KMS-11 (cell line): ENCODE measurements at regions not wholly inside any gene's neighbourhood (a gene's known extent, or its start where the extent isn't known, plus 50 kb on each side); places are given as distances from the start of the nearest gene placed in this dataset.

Experiments used
- H2AFZ ChIP-seq: fragments of 200-600 bp; sonication (generic); 2 replicates; pipeline ENCODE4 v1.6.1; 2016; ENCODE audit warnings: antibody characterized with exemption, mixed run types, low read depth
- H3K27ac ChIP-seq: fragments of 200-600 bp; sonication (generic); 2 replicates; pipeline ENCODE4 v1.6.1; 2016; ENCODE audit warnings: mild to moderate bottlenecking, mixed run types
- H3K27me3 ChIP-seq: fragments of 200-600 bp; sonication (generic); 2 replicates; pipeline ENCODE4 v1.6.1; 2017; ENCODE audit warnings: mild to moderate bottlenecking, low read depth, mixed run types, moderate library complexity; ENCODE audit not compliant: insufficient read depth
- H3K36me3 ChIP-seq: fragments of 200-600 bp; sonication (generic); 2 replicates; pipeline ENCODE4 v1.6.1; 2017; ENCODE audit warnings: mild to moderate bottlenecking, mixed run types; ENCODE audit not compliant: insufficient read depth
- H3K4me1 ChIP-seq: fragments of 200-600 bp; sonication (generic); 2 replicates; pipeline ENCODE4 v1.6.1; 2016; ENCODE audit warnings: mild to moderate bottlenecking, low read depth, mixed run types; ENCODE audit not compliant: poor library complexity, severe bottlenecking
- H3K4me2 ChIP-seq: fragments of 200-600 bp; sonication (generic); 2 replicates; pipeline ENCODE4 v1.7.0; 2016; ENCODE audit warnings: mild to moderate bottlenecking, mixed run types
- H3K4me3 ChIP-seq: fragments of 200-600 bp; sonication (generic); IDR thresholded peaks from 2 replicates; pipeline ENCODE4 v1.6.1; 2017; ENCODE audit warnings: low read depth, low read length, mixed read lengths; ENCODE audit not compliant: insufficient read depth
- H3K79me2 ChIP-seq: fragments of 200-600 bp; sonication (generic); 2 replicates; pipeline ENCODE4 v1.6.1; 2016; ENCODE audit warnings: low read depth, mixed run types; ENCODE audit not compliant: insufficient read depth
- H3K9ac ChIP-seq: fragments of 200-600 bp; sonication (generic); 2 replicates; pipeline ENCODE4 v1.6.1; 2016; ENCODE audit warnings: mild to moderate bottlenecking, mixed run types
- H4K20me1 ChIP-seq: fragments of 200-600 bp; sonication (generic); 2 replicates; pipeline ENCODE4 v1.6.1; 2016; ENCODE audit warnings: mild to moderate bottlenecking, mixed run types; ENCODE audit not compliant: insufficient read depth
- CTCF ChIP-seq: fragments of 200-600 bp; sonication (generic); conservative IDR thresholded peaks from 2 replicates; pipeline ENCODE4 v1.6.1; 2017; ENCODE audit warnings: low read depth, mild to moderate bottlenecking, antibody characterized with exemption, low read length, moderate library complexity, mixed read lengths

GRCh38 chr12:25365340-25365730 lies 114.6 kb upstream of the KRAS start:
- Histone ChIP-seq H3K4me3 (no peak overlapping the region), H3K4me2 (peak overlapping the region; percentile 94), H3K27me3 (no peaks in the 10 kb centered on the region), H3K4me1 (peaks cover 36% of the 10 kb centered on the region), H3K36me3 (no peaks in the 10 kb centered on the region), H2AFZ (peak overlapping the region; percentile 3; the same call in 1 of the 2 replicates), H3K27ac (peak overlapping the region; percentile 95), H4K20me1 (no peaks in the 10 kb centered on the region), H3K79me2 (no peaks in the 10 kb centered on the region), H3K9ac (peak overlapping the region; percentile 72; the same call in 1 of the 2 replicates)
- TF ChIP-seq CTCF, result no peak

DNA sequence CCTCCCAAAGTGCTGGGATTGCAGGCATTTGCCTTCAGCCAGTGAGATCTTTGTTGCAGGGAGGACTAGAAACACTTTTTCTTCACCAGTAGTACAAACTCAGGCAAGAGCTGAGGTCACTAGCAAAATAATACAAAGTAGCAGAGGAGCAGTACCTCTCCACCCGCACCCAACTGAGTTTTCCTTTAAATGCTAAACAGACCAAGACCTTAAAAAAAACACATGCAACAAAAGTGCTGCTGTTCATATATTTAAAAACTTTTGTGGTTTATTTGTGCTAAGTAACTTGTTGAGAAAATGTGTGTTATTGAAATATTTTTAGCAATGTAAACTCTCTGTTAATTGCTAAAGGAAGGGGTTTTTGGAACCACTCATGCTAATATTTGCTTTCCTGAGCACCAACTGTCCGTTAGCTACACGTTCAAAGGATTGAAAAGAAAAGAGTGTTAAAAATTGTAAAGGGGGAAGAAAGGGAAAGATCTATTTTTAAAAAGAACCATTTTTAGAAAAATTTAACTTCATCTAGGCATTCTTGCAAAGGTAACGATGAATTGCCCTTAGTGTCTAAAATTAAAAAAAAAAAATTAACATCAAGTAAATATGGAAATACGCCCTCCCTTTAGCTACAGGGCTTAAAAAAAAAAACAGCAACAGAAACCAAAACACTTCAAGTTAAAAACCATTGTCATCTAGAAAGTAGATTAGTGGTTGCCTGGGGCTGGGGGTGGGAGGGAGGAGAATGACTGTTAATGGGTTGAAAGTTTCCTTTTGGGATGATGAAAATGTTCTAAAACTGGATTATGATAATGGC lies 114.0 kb upstream of the KRAS start:
- Histone ChIP-seq H3K36me3 (no peaks in the 10 kb centered on the region), H3K4me3 (no peak overlapping the region), H4K20me1 (no peaks in the 10 kb centered on the region), H3K4me1 (peaks cover 36% of the 10 kb centered on the region), H2AFZ (peak overlapping the region; percentile 27), H3K4me2 (peak overlapping the region; percentile 94), H3K27ac (peak overlapping the region; percentile 95), H3K27me3 (no peaks in the 10 kb centered on the region), H3K9ac (peak overlapping the region; percentile 72), H3K79me2 (no peaks in the 10 kb centered on the region)
- TF ChIP-seq CTCF, result no peak

DNA sequence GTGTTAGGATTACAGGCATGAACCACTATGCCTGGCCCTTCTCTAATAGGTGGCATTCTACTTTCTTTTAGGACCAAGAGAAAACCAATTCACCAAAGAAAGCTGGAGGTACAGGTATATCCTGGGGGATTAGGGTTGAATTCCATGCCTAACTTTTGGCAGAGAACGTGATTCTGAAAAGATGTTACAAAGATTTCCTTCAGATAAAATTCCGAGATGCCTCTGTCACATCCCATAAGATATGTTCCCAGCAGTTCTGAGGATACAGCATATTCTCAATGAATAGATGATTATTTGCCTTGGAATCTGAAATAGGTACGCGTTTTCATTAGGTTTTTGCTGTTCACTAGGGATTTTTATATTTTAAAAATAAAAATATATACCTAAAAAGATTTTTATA lies 111.9 kb upstream of the KRAS start:
- no peak for TF ChIP-seq CTCF

GRCh38 chr12:25361511-25361910 lies 110.8 kb upstream of the KRAS start:
- Histone ChIP-seq H3K4me2 (no peak overlapping the region), H3K4me1 (peaks cover 33% of the 10 kb centered on the region), H2AFZ (no peak overlapping the region), H4K20me1 (no peaks in the 10 kb centered on the region), H3K4me3 (no peak overlapping the region), H3K9ac (no peak overlapping the region), H3K36me3 (no peaks in the 10 kb centered on the region), H3K79me2 (no peaks in the 10 kb centered on the region), H3K27me3 (no peaks in the 10 kb centered on the region), H3K27ac (no peak overlapping the region)
- no peak for TF ChIP-seq CTCF

More for the DNA sequence above, 111.9 kb upstream of the KRAS start:
- Histone ChIP-seq H3K36me3 (no peaks in the 10 kb centered on the region), H3K9ac (no peak overlapping the region), H2AFZ (no peak overlapping the region), H3K4me3 (no peak overlapping the region), H4K20me1 (no peaks in the 10 kb centered on the region), H3K4me2 (no peak overlapping the region), H3K79me2 (no peaks in the 10 kb centered on the region), H3K4me1 (peaks cover 36% of the 10 kb centered on the region), H3K27me3 (no peaks in the 10 kb centered on the region), H3K27ac (no peak overlapping the region)
